B cell (primary cell): ENCODE measurements at regions not wholly inside any gene's neighbourhood (a gene's known extent, or its start where the extent isn't known, plus 50 kb on each side); places are given as distances from the start of the nearest gene placed in this dataset.

ENCODE experiments used
- ATAC-seq: fragments of 200-7000 bp; cut with Tn5 transposase; one replicate; pipeline ENCODE4 v1.10.0; 2021; ENCODE audit warnings: low read depth, mild to moderate bottlenecking, moderate number of reproducible peaks, moderate library complexity
- CTCF ChIA-PET: fragments of 350-600 bp; sonication (Branson Sonifier 250); formaldehyde crosslinking; loops from one replicate; lab custom pipeline; 2021; ENCODE audit warnings: antibody characterized with exemption, inconsistent platforms; lab: Charles Lee
- POLR2A ChIA-PET: fragments of 350-600 bp; sonication (Branson Sonifier 250); formaldehyde crosslinking; loops from one replicate; lab custom pipeline; 2021; ENCODE audit warnings: antibody characterized with exemption; lab: Charles Lee
- DNase-seq: peaks from one replicate; pipeline ENCODE4 v3.0.0; 2013
- H2AFZ ChIP-seq: 2 replicates; pipeline ENCODE4 v1.6.1; 2012; ENCODE audit warnings: mild to moderate bottlenecking, low read depth, low read length; ENCODE audit not compliant: insufficient read depth, poor library complexity, severe bottlenecking
- H3K27ac ChIP-seq, 2 donors: 1 replicate in 1 of 2; 2 replicates in 1 of 2; pipeline ENCODE4 v1.5.1; 2012 to 2013; ENCODE audit warnings: low read length in 2 of 2, mild to moderate bottlenecking in 2 of 2, moderate library complexity in 1 of 2
- H3K27me3 ChIP-seq, 4 experiments: fragments of 200-600 bp in 1 of 4; sonication (generic) in 1 of 4; replicated peaks in 1 of 4; 1 replicate in 2 of 4; 2 replicates in 2 of 4; pipeline versions ENCODE4 v1.6.1 to v1.7.0; 2013 to 2016; ENCODE audit warnings: low read length in 3 of 4, mild to moderate bottlenecking in 2 of 4, mixed read lengths in 1 of 4, moderate library complexity in 1 of 4; ENCODE audit not compliant: insufficient read depth in 4 of 4, control insufficient read depth in 3 of 4; ENCODE audit errors: control extremely low read depth in 1 of 4
- H3K36me3 ChIP-seq, 2 experiments: replicated peaks in 1 of 2; 1 replicate in 1 of 2; 2 replicates in 1 of 2; pipeline versions ENCODE4 v1.6.1 to v1.7.1; 2013; ENCODE audit warnings: low read length in 1 of 2; ENCODE audit not compliant: insufficient read depth in 2 of 2, control insufficient read depth in 1 of 2; ENCODE audit errors: control extremely low read depth in 1 of 2, extremely low read depth in 1 of 2
- H3K4me1 ChIP-seq, 2 donors: fragments of 200-600 bp in 1 of 2; sonication (generic) in 1 of 2; 1 replicate in 1 of 2; 2 replicates in 1 of 2; pipeline versions ENCODE4 v1.5.1 to v1.6.1; 2013 to 2017; ENCODE audit warnings: low read length in 2 of 2; ENCODE audit not compliant: control insufficient read depth in 2 of 2, insufficient read depth in 2 of 2
- H3K4me2 ChIP-seq: replicated peaks from 2 replicates; pipeline ENCODE3; 2012; ENCODE audit warnings: mild to moderate bottlenecking, low read depth, low read length; ENCODE audit not compliant: poor library complexity, severe bottlenecking
- H3K4me3 ChIP-seq, 5 experiments: fragments of 200-600 bp in 1 of 5; sonication (generic) in 1 of 5; 1 replicate in 3 of 5; 2 replicates in 2 of 5; pipeline versions ENCODE4 v1.5.1 to v1.7.0; 2011 to 2016; ENCODE audit warnings: low read length in 4 of 5, mild to moderate bottlenecking in 4 of 5, low read depth in 2 of 5, control low read depth in 1 of 5, moderate library complexity in 1 of 5; ENCODE audit not compliant: insufficient read depth in 1 of 5; ENCODE audit errors: control extremely low read depth in 1 of 5, extremely low read depth in 1 of 5
- H3K79me2 ChIP-seq: fragments of 200-600 bp; sonication (generic); one replicate; pipeline ENCODE4 v1.6.0; 2016; ENCODE audit warnings: low read length; ENCODE audit not compliant: control insufficient read depth, insufficient read depth
- H3K9ac ChIP-seq: fragments of 200-600 bp; sonication (generic); 2 replicates; pipeline ENCODE4 v1.6.1; 2017; ENCODE audit warnings: mild to moderate bottlenecking, low read length, moderate library complexity
- H3K9me3 ChIP-seq, 3 donors: one replicate each; pipeline versions ENCODE4 v1.6.1 to v1.7.1; 2013; ENCODE audit warnings: low read length in 2 of 3; ENCODE audit not compliant: control insufficient read depth in 2 of 3, insufficient read depth in 1 of 3; ENCODE audit errors: control extremely low read depth in 1 of 3
- H4K20me1 ChIP-seq: 2 replicates; pipeline ENCODE4 v1.6.0; 2012; ENCODE audit warnings: mild to moderate bottlenecking, low read length; ENCODE audit not compliant: insufficient read depth, control insufficient read depth, poor library complexity, severe bottlenecking
- H3K27ac Mint-ChIP-seq: one replicate; pipeline ENCODE4 v1.8.0; 2021; ENCODE audit warnings: mixed read lengths
- H3K27me3 Mint-ChIP-seq: one replicate; pipeline ENCODE4 v1.8.0; 2021; ENCODE audit warnings: mixed read lengths
- H3K4me1 Mint-ChIP-seq: one replicate; pipeline ENCODE4 v1.8.0; 2021; ENCODE audit warnings: mixed read lengths
- H3K4me3 Mint-ChIP-seq: one replicate; pipeline ENCODE4 v1.8.0; 2021; ENCODE audit warnings: mixed read lengths
- H3K9me3 Mint-ChIP-seq: one replicate; pipeline ENCODE4 v1.8.0; 2022; ENCODE audit warnings: mixed read lengths; ENCODE audit not compliant: insufficient read depth
- EZH2 ChIP-seq: IDR thresholded peaks from 2 replicates; pipeline ENCODE4 v1.6.1; 2012; ENCODE audit warnings: borderline replicate concordance, low read depth, mild to moderate bottlenecking, moderate library complexity, low read length; ENCODE audit not compliant: insufficient read depth, poor library complexity, severe bottlenecking
- WGBS: methylation state at CpG from one replicate; pipeline ENCODE4 v1.1.5; 2013; ENCODE audit warnings: missing lambda C conversion rate; ENCODE audit not compliant: insufficient coverage; 5-methylcytosine and 5-hydroxymethylcytosine counted together
- intact Hi-C: fragments of 100-400 bp; cut with micrococcal nuclease; formaldehyde crosslinking; loops from one replicate; pipeline ENCODE4 v1.10.0; 2022
- TF ChIP-seq, protein P1 (sequence below): fragments of 200-600 bp; IDR thresholded peaks from one replicate; pipeline ENCODE4 v1.8.0; 2022; ENCODE audit warnings: antibody characterized with exemption, mild to moderate bottlenecking

DNA sequence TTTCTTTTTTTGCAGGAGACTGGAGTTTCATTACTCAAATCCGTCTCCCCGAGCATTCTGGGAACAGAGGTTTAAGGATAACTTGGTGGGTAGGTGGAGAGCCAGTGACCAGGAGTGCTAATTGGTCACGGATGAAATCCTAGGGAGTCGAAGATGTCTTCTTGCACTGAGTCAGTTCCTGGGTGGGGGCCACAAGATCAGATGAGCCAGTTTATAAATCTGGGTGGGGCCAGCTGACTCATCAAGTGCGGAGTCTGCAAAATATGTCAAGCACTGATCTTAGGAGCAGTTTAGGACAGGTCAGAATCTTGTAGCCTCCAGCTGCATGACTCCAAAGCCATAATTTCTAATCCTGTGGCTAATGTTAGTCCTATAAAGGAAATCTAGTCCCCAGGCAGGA lies 741.3 kb downstream of the PCDH7 start:
- Mint-ChIP-seq H3K4me1 (no peaks in the 10 kb centered on the region), H3K27ac (no peak overlapping the region), H3K27me3 (no peaks in the 10 kb centered on the region), H3K4me3 (no peak overlapping the region), H3K9me3 (peaks cover 11% of the 10 kb centered on the region)
- ATAC-seq (no peak), DNase-seq (no peak)
- intact Hi-C loops, result no loop called here
- no peaks in the 10 kb centered on the region for H3K79me2 ChIP-seq
- H2AFZ ChIP-seq, result no peak overlapping the region
- no peak overlapping the region for H3K27ac ChIP-seq
- WGBS, result 95% methylated on average over 5 of the region's 5 CpGs
- ChIA-PET CTCF (no interaction called here), POLR2A (no interaction called here)
- no peaks in the 10 kb centered on the region for H4K20me1 ChIP-seq
- H3K4me2 ChIP-seq, result no peak overlapping the region
- no peaks in the 10 kb centered on the region for H3K4me1 ChIP-seq
- no peaks in the 10 kb centered on the region for H3K27me3 ChIP-seq
- H3K9ac ChIP-seq, result no peak overlapping the region
- no peaks in the 10 kb centered on the region for H3K36me3 ChIP-seq
- H3K9me3 ChIP-seq, result peaks cover 0 to 5% (median 0%) of the 10 kb centered on the region in 3 donors
- no peak overlapping the region for H3K4me3 ChIP-seq
- no peak for TF ChIP-seq EZH2
- TF ChIP-seq, protein P1, sequence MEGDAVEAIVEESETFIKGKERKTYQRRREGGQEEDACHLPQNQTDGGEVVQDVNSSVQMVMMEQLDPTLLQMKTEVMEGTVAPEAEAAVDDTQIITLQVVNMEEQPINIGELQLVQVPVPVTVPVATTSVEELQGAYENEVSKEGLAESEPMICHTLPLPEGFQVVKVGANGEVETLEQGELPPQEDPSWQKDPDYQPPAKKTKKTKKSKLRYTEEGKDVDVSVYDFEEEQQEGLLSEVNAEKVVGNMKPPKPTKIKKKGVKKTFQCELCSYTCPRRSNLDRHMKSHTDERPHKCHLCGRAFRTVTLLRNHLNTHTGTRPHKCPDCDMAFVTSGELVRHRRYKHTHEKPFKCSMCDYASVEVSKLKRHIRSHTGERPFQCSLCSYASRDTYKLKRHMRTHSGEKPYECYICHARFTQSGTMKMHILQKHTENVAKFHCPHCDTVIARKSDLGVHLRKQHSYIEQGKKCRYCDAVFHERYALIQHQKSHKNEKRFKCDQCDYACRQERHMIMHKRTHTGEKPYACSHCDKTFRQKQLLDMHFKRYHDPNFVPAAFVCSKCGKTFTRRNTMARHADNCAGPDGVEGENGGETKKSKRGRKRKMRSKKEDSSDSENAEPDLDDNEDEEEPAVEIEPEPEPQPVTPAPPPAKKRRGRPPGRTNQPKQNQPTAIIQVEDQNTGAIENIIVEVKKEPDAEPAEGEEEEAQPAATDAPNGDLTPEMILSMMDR, result no peak

DNA sequence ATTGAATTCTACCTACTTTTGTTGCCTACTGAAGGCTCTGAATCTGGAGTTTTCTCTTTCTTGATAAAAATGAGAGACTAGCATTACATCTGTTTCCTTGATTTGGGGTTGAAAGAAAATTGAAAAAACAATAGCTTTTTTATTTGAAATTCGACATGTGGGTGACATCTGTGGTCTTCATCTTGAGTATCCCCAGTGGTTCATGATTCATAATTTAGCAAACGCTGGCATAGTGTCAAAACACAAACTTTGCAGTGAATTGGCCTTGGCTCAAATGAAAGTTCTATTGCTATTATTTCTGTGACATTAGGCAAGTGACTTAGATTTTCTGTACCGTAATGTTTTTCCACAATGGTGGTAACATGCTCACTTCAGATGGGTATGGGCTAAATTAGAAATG lies 747.6 kb downstream of the PCDH7 start:
- H2AFZ ChIP-seq, result no peak overlapping the region
- H3K4me3 Mint-ChIP-seq, result no peak overlapping the region
- H3K4me1 ChIP-seq, result no peaks in the 10 kb centered on the region
- no peak overlapping the region for H3K27ac ChIP-seq
- 87% methylated on average over 2 of the region's 3 CpGs for WGBS
- intact Hi-C loops, result no loop called here
- no peaks in the 10 kb centered on the region for H3K36me3 ChIP-seq
- H3K27ac Mint-ChIP-seq, result no peak overlapping the region
- ATAC-seq (no peak), DNase-seq (no peak)
- ChIA-PET POLR2A (no interaction called here), CTCF (no interaction called here)
- peaks cover 0 to 5% (median 5%) of the 10 kb centered on the region in 3 donors for H3K9me3 ChIP-seq
- H3K9ac ChIP-seq, result no peak overlapping the region
- no peak overlapping the region for H3K4me2 ChIP-seq
- H3K4me1 Mint-ChIP-seq, result no peaks in the 10 kb centered on the region
- H3K9me3 Mint-ChIP-seq, result peaks cover 6% of the 10 kb centered on the region
- H3K79me2 ChIP-seq, result no peaks in the 10 kb centered on the region
- no peak overlapping the region for H3K4me3 ChIP-seq
- H3K27me3 ChIP-seq, result no peaks in the 10 kb centered on the region
- H3K27me3 Mint-ChIP-seq, result no peaks in the 10 kb centered on the region
- TF ChIP-seq EZH2, result no peak
- TF ChIP-seq, protein P1, result no peak
- H4K20me1 ChIP-seq, result no peaks in the 10 kb centered on the region
